SK-N-SH (cell line): ENCODE measurements at regions not wholly inside any gene's neighbourhood (a gene's known extent, or its start where the extent isn't known, plus 50 kb on each side); places are given as distances from the start of the nearest gene placed in this dataset.

ENCODE experiments used
- CHD2 ChIP-seq: fragments of 150-350 bp; IDR thresholded peaks from 2 replicates; pipeline ENCODE4 v1.6.1; 2018; ENCODE audit warnings: low read length; ENCODE audit not compliant: partially characterized antibody
- EP300 ChIP-seq, 2 experiments: IDR thresholded peaks; 2 replicates each; pipeline versions ENCODE4 v1.4.0 to v1.6.1; 2012; ENCODE audit warnings: borderline replicate concordance in 1 of 2, low read depth in 1 of 2, low read length in 1 of 2
- GATA2 ChIP-seq: sonication (generic); formaldehyde crosslinking; IDR thresholded peaks from 2 replicates; pipeline ENCODE4 v1.5.0; 2020; ENCODE audit warnings: mild to moderate bottlenecking, missing genetic modification reagents
- JUND ChIP-seq: IDR thresholded peaks from 2 replicates; pipeline ENCODE4 v1.4.0; 2012
- NRF1 ChIP-seq: IDR thresholded peaks from 2 replicates; pipeline ENCODE4 v1.6.1; 2012; ENCODE audit warnings: low read depth, mild to moderate bottlenecking, low read length
- TAF1 ChIP-seq: IDR thresholded peaks from 2 replicates; pipeline ENCODE4 v1.6.1; 2012; ENCODE audit warnings: low read depth, mild to moderate bottlenecking, low read length, moderate library complexity, borderline replicate concordance
- TCF12 ChIP-seq: IDR thresholded peaks from 2 replicates; pipeline ENCODE4 v1.4.0; 2012
- TF ChIP-seq, protein P1 (sequence below): fragments of 200-600 bp; sonication (generic); IDR thresholded peaks from 2 replicates; pipeline ENCODE4 v1.6.1; 2017; ENCODE audit warnings: antibody characterized with exemption, mild to moderate bottlenecking, moderate library complexity
- TF ChIP-seq, protein P2 (sequence below): IDR thresholded peaks from 2 replicates; pipeline ENCODE4 v1.4.0; 2012; ENCODE audit warnings: low read depth
- TF ChIP-seq, protein P3 (sequence below): IDR thresholded peaks from 2 replicates; pipeline ENCODE4 v1.6.1; 2012; ENCODE audit warnings: mild to moderate bottlenecking, low read depth, low read length, moderate library complexity
- TF ChIP-seq, protein P4 (sequence below): IDR thresholded peaks from 2 replicates; pipeline ENCODE4; 2012

DNA sequence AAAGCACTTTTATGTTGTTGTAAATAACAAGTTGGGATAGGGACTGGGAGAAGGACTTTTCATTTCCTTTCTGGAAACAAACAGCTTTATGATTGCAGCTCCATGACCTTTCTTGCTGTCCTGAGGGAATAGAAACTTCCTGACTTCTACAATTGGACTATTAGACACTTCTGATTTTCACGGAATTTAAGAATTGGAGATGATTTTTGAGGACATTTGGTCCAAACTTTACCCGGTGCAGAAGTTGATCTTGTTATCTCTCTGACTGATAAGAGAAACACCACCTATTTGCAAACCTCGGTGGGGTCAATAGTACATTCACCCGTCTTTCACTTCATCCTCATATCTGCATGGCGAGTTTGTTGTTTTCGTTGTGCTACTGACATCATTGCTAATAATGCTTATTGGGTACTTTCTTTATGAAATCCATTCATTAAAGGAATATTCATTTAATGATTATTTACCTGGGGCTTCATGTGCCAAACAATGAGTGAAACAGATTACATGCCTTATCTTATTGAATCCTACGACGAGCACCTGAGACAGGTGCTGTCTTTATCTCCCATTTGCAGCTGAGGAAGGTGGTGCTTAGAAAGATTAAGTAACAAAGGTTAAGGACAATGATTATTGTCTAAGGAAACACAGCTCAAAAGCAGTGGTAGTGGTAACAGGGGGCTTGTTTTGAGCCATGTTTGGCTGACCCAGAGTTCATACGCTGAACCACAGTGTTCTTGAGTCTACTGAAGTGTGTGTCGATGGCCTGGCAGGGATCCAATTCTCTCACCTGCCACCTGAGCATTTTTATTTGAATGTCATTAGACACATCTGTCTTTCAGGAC is 176.9 kb upstream of the FAM20A start:
- TF ChIP-seq NRF1 (no peak), TAF1 (no peak), CHD2 (no peak), EP300 (IDR thresholded peaks at IDR 0.05; ENCODE audit: borderline replicate concordance in 1 of 2, low read depth in 1 of 2, low read length in 1 of 2) (no peak), GATA2 (CRISPR knock-in tag) (no peak), JUND (no peak), TCF12 (no peak)
- TF ChIP-seq, protein P1, sequence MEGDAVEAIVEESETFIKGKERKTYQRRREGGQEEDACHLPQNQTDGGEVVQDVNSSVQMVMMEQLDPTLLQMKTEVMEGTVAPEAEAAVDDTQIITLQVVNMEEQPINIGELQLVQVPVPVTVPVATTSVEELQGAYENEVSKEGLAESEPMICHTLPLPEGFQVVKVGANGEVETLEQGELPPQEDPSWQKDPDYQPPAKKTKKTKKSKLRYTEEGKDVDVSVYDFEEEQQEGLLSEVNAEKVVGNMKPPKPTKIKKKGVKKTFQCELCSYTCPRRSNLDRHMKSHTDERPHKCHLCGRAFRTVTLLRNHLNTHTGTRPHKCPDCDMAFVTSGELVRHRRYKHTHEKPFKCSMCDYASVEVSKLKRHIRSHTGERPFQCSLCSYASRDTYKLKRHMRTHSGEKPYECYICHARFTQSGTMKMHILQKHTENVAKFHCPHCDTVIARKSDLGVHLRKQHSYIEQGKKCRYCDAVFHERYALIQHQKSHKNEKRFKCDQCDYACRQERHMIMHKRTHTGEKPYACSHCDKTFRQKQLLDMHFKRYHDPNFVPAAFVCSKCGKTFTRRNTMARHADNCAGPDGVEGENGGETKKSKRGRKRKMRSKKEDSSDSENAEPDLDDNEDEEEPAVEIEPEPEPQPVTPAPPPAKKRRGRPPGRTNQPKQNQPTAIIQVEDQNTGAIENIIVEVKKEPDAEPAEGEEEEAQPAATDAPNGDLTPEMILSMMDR: no peak
- TF ChIP-seq, protein P2, sequence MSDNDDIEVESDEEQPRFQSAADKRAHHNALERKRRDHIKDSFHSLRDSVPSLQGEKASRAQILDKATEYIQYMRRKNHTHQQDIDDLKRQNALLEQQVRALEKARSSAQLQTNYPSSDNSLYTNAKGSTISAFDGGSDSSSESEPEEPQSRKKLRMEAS: no peak
- TF ChIP-seq, protein P3, sequence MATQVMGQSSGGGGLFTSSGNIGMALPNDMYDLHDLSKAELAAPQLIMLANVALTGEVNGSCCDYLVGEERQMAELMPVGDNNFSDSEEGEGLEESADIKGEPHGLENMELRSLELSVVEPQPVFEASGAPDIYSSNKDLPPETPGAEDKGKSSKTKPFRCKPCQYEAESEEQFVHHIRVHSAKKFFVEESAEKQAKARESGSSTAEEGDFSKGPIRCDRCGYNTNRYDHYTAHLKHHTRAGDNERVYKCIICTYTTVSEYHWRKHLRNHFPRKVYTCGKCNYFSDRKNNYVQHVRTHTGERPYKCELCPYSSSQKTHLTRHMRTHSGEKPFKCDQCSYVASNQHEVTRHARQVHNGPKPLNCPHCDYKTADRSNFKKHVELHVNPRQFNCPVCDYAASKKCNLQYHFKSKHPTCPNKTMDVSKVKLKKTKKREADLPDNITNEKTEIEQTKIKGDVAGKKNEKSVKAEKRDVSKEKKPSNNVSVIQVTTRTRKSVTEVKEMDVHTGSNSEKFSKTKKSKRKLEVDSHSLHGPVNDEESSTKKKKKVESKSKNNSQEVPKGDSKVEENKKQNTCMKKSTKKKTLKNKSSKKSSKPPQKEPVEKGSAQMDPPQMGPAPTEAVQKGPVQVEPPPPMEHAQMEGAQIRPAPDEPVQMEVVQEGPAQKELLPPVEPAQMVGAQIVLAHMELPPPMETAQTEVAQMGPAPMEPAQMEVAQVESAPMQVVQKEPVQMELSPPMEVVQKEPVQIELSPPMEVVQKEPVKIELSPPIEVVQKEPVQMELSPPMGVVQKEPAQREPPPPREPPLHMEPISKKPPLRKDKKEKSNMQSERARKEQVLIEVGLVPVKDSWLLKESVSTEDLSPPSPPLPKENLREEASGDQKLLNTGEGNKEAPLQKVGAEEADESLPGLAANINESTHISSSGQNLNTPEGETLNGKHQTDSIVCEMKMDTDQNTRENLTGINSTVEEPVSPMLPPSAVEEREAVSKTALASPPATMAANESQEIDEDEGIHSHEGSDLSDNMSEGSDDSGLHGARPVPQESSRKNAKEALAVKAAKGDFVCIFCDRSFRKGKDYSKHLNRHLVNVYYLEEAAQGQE: no peak
- TF ChIP-seq, protein P4, sequence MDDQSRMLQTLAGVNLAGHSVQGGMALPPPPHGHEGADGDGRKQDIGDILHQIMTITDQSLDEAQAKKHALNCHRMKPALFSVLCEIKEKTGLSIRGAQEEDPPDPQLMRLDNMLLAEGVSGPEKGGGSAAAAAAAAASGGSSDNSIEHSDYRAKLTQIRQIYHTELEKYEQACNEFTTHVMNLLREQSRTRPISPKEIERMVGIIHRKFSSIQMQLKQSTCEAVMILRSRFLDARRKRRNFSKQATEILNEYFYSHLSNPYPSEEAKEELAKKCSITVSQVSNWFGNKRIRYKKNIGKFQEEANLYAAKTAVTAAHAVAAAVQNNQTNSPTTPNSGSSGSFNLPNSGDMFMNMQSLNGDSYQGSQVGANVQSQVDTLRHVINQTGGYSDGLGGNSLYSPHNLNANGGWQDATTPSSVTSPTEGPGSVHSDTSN: no peak
